DOHH2 (cell line): ENCODE measurements at regions not wholly inside any gene's neighbourhood (a gene's known extent, or its start where the extent isn't known, plus 50 kb on each side); places are given as distances from the start of the nearest gene placed in this dataset.
"Not testable (repeated sequence)": the region's sequence is repeated elsewhere in the genome, so short reads cannot be mapped to it uniquely, and the experiment has no call there.

Experiments
- EZH2phosphoT487 ChIP-seq: fragments of 200-600 bp; sonication (generic); IDR thresholded peaks from 2 replicates; pipeline ENCODE4 v1.6.1; 2017; ENCODE audit warnings: borderline replicate concordance, mild to moderate bottlenecking, antibody characterized with exemption, low read length, moderate library complexity, mixed read lengths
- TF ChIP-seq, protein P1 (sequence below): fragments of 200-600 bp; sonication (generic); IDR thresholded peaks from one replicate; pipeline ENCODE4 v1.5.1; 2014; ENCODE audit warnings: antibody characterized with exemption, mild to moderate bottlenecking, low read depth, low read length; ENCODE audit not compliant: poor library complexity, severe bottlenecking

DNA sequence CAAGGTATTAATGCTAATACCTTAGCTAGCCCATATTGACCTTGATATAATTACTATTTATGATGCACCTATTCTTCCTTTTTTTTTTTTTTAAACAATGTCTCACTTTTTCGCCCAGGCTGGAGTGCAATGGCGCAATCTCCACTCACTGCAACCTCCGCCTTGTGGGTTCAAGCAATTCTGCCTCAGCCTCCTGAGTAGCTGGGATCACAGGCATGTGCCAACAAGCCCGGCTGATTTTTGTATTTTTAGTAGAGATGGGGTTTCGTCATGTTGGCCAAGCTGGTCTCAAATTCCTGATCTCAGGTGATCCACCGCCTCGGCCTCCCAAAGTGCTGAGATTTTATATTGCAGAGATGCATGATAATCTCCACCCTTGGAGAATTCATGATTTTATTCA is 1028.0 kb downstream of the MAT2B start:
- TF ChIP-seq, protein P1, sequence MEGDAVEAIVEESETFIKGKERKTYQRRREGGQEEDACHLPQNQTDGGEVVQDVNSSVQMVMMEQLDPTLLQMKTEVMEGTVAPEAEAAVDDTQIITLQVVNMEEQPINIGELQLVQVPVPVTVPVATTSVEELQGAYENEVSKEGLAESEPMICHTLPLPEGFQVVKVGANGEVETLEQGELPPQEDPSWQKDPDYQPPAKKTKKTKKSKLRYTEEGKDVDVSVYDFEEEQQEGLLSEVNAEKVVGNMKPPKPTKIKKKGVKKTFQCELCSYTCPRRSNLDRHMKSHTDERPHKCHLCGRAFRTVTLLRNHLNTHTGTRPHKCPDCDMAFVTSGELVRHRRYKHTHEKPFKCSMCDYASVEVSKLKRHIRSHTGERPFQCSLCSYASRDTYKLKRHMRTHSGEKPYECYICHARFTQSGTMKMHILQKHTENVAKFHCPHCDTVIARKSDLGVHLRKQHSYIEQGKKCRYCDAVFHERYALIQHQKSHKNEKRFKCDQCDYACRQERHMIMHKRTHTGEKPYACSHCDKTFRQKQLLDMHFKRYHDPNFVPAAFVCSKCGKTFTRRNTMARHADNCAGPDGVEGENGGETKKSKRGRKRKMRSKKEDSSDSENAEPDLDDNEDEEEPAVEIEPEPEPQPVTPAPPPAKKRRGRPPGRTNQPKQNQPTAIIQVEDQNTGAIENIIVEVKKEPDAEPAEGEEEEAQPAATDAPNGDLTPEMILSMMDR = not testable (repeated sequence)
- not testable (repeated sequence) for TF ChIP-seq EZH2phosphoT487
